Limb (tissue), 2 donors: ENCODE measurements at regions not wholly inside any gene's neighbourhood (a gene's known extent, or its start where the extent isn't known, plus 50 kb on each side); places are given as distances from the start of the nearest gene placed in this dataset.
A peak's percentile ranks its signal among the peaks of the same experiment; 100 is the strongest.

Experiments
- DNase-seq, 2 donors: peaks; one replicate each; pipeline ENCODE4 v3.0.0-alpha.2; 2016; ENCODE audit errors: extremely low spot score in 2 of 2

GRCh38 chr11:45361551-45361950, 75.4 kb upstream of the SYT13 start:
- no peak for DNase-seq

- DNase-seq, result no peak
Measured at GRCh38 chr11:45355706-45356041, 69.5 kb upstream of the SYT13 start.

- peak; percentile 91 to 97 for DNase-seq
Measured at GRCh38 chr11:45354976-45355705, 69.0 kb upstream of the SYT13 start.

DNA sequence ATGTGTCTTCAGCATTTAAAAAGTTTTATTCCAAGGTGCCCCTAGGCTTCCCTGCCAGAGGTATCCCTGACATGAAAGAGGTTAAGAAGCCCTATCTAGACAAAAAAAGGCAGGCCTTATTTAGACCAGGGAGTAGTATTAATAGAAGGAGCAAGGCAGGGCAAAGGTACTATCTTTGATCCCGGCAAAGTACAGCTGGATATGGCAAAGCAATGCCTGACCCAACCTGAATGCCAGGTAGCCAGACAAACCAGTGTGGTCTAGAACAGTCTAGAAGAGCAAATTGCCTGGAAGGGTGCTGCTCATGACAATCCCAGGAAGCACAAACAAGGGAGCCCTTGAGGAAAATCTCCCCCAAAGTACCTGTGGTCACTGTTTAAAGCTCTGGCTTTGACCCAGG, 62.6 kb upstream of the SYT13 start:
- DNase-seq, result no peak

DNA sequence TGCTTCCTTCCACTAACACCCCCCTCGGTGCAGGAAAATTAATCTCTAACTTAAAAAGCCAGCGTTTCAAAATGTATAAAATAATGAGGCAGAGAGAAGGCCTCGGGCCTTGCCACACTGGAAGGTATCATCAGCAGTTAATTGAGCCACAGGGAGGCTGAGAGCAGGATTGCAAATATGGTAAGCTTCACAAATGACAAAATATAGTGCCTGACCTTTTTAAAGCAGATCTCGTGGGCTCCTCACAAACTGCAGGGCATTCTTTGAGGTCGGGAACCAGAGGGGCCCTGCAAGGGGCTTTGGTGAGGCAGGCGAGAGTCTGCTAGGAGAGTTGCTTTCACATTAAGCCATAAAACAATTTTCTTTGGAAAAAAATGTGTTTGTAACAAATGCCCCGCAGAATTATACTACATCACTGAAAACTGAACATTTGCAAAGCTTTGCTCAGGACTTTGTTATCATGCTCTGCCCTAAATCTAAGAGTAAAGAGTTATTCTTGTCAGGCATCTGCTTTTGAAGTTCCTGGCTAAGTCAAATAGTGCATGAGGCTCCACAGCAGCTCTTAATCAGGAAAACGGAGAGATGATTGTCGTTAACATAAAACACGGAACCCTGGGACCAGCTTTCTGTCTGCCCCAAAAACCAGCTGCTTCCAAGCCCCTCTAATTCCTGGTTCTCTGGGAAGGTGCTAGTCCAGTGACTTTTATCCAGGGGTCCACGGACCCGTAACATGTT, 61.4 kb upstream of the SYT13 start:
- DNase-seq, result peak in 1 of 2 donors; percentile 54

- DNase-seq, result no peak
Measured at GRCh38 chr11:45345491-45345890, 59.4 kb upstream of the SYT13 start.

DNA sequence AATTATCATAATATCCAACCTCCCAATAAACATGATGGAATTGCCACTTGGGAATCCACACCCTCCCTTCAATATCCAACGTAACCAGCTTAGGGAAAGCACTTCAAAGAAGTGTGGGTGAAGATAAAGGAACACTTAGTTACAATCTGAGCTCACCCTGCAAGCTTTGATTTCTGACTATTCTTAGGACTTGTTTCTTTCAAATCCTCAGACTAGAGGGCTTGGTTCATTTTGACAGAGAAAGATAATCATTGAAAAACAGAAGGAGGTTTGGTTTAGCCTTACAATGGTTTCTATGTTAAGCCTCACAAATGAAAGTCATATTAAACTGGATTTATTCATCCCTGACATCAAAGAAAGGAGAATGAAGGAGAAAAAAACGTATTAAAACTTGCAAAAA, 57.9 kb upstream of the SYT13 start:
- no peak for DNase-seq

DNA sequence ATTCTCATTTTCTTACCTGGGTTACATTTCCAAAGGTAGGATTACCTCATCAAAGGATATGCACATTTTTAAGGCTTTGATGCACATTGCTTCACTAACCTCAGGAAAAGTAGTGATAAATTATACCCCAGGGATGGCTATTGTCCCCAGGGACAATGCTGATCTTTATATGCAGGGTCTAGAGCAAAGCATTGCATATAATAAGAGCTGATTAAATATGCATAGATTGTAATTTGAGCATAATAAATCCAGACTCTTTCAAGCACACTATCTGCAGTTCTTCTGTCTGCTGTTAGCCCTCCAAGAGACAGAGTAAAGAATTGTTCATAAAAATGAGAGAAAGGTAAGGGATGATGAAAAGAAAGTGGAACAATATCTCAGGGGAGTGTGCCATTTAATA, 57.3 kb upstream of the SYT13 start:
- no peak for DNase-seq

- DNase-seq, result no peak
Measured at GRCh38 chr11:45341372-45341771, 55.2 kb upstream of the SYT13 start.

GRCh38 chr11:45339729-45340519, 53.8 kb upstream of the SYT13 start:
- peak; percentile 86 to 93 for DNase-seq

GRCh38 chr11:45337583-45338360, 51.6 kb upstream of the SYT13 start:
- no peak for DNase-seq

GRCh38 chr11:45336136-45336535, 50.0 kb upstream of the SYT13 start:
- DNase-seq, result no peak
